ENCODE measurements at regions not wholly inside any gene's neighbourhood (a gene's known extent, or its start where the extent isn't known, plus 50 kb on each side); places are given as distances from the start of the nearest gene placed in this dataset.

GRCh38 chr11:116037861-116038260, 533.6 kb upstream of the CADM1 start:
- TF ChIP-seq POLR2A (IDR thresholded peaks at IDR 0.05) (no peak), CTCF (IDR thresholded peaks at IDR 0.05) (no peak)

All from esophagus squamous epithelium (tissue), 4 donors.